ENCODE measurements at regions not wholly inside any gene's neighbourhood (a gene's known extent, or its start where the extent isn't known, plus 50 kb on each side); places are given as distances from the start of the nearest gene placed in this dataset.

- Histone ChIP-seq H3K9me3 (replicated peaks; ENCODE audit: control insufficient read depth, insufficient read depth, low read length) (no peaks in the 10 kb centered on the region), H3K36me3 (ENCODE audit: control insufficient read depth in 2 of 2, insufficient read depth in 2 of 2, low read length in 1 of 2) (no peaks in the 10 kb centered on the region), H3K4me2 (ENCODE audit: control insufficient read depth, insufficient read depth) (no peak overlapping the region; the same call in 1 of the 2 replicates), H3K4me3 (no peak overlapping the region), H4K20me1 (ENCODE audit: control insufficient read depth, insufficient read depth) (no peaks in the 10 kb centered on the region), H3K9ac (ENCODE audit: control insufficient read depth, insufficient read depth, low read length) (no peak overlapping the region), H3K27ac (ENCODE audit: control insufficient read depth, insufficient read depth) (no peak overlapping the region), H2AFZ (ENCODE audit: control insufficient read depth, low read depth, low read length) (no peak overlapping the region), H3K27me3 (replicated peaks in 1 of 2; ENCODE audit: control insufficient read depth in 2 of 2, insufficient read depth in 2 of 2, low read length in 1 of 2) (no peaks in the 10 kb centered on the region), H3K79me2 (ENCODE audit: control insufficient read depth, insufficient read depth, low read length) (no peaks in the 10 kb centered on the region), H3K4me1 (ENCODE audit: control insufficient read depth, insufficient read depth, low read length) (peaks cover 3% of the 10 kb centered on the region; the same call in 1 of the 2 replicates)
- RAD21 ChIA-PET (ENCODE audit: unreplicated experiment): interaction anchor here (0.6 to 0.7 kb wide), 2 partner anchors 331 to 486 kb away, joined by 3 to 4 read pairs; no protein-coding TSS in a partner anchor
- POLR2A ChIA-PET: no interaction called here
- SMC1A ChIA-PET (ENCODE audit: uncharacterized antibody, unreplicated experiment): interaction anchor here (2.4 kb wide), 1 partner anchor 17 kb away, joined by 6 read pairs; no protein-coding TSS in a partner anchor
- BruUV-seq (replicated peaks): no TSS peak
- FAIRE-seq: no peak
- 92% methylated on average over 9 of the region's 9 CpGs for WGBS (ENCODE audit: insufficient coverage, insufficient replicate concordance, low lambda C conversion rate, missing lambda C conversion rate)
- in situ Hi-C loops (cut with MboI) (no loop called here), intact Hi-C loops (cut with micrococcal nuclease; ENCODE audit: unreplicated experiment) (no loop called here)
- no peak for ATAC-seq
- CTCF ChIA-PET: no interaction called here
- DNase-seq (ENCODE audit: low read depth, low spot score): no peak
- TF ChIP-seq IKZF1 (conservative IDR thresholded peaks at IDR 0.05) (no peak), MLLT1 (IDR thresholded peaks at IDR 0.05) (no peak), SPI1 (IDR thresholded peaks at IDR 0.05; ENCODE audit: borderline replicate concordance, insufficient read depth, low read depth, low read length) (no peak), SIN3A (IDR thresholded peaks at IDR 0.05; ENCODE audit: low read depth, low read length) (no peak), MTA3 (IDR thresholded peaks at IDR 0.05; ENCODE audit: borderline replicate concordance, low read length) (no peak), NFYA (IDR thresholded peaks at IDR 0.05; ENCODE audit: borderline replicate concordance, low read depth, low read length) (no peak), ZNF24 (IDR thresholded peaks at IDR 0.05) (no peak), NFYB (IDR thresholded peaks at IDR 0.05; ENCODE audit: insufficient read depth, low read depth, low read length) (no peak), SMC3 (IDR thresholded peaks at IDR 0.05; ENCODE audit: borderline replicate concordance, low read length) (no peak), CHD4 (IDR thresholded peaks at IDR 0.05) (no peak), SMAD5 (IDR thresholded peaks at IDR 0.05; ENCODE audit: low read depth) (no peak), YY1 (IDR thresholded peaks at IDR 0.05; ENCODE audit: low read depth, low read length) (no peak), TCF7 (IDR thresholded peaks at IDR 0.05; ENCODE audit: borderline replicate concordance) (no peak), EGR1 (IDR thresholded peaks at IDR 0.05; ENCODE audit: borderline replicate concordance in 1 of 2, low read depth in 2 of 2, low read length in 2 of 2) (no peak)
Measured at GRCh38 chr6:14857001-14857400, 388.9 kb upstream of the JARID2 start.

Measured in GM12878 (cell line).